IPS-20b (cell line): ENCODE measurements at regions not wholly inside any gene's neighbourhood (a gene's known extent, or its start where the extent isn't known, plus 50 kb on each side); places are given as distances from the start of the nearest gene placed in this dataset.

Experiments used
- H3K27ac ChIP-seq: one replicate; pipeline ENCODE4 v1.5.1; 2013; ENCODE audit warnings: low read length
- H3K27me3 ChIP-seq: 2 replicates; pipeline ENCODE4 v1.6.1; 2013; ENCODE audit warnings: mild to moderate bottlenecking, low read length, inconsistent platforms; ENCODE audit not compliant: insufficient read depth
- H3K36me3 ChIP-seq: 2 replicates; pipeline ENCODE4 v1.6.1; 2013; ENCODE audit warnings: low read depth, mild to moderate bottlenecking, inconsistent platforms, low read length, moderate library complexity; ENCODE audit not compliant: insufficient read depth
- H3K4me1 ChIP-seq: 2 replicates; pipeline ENCODE4 v1.6.1; 2013; ENCODE audit warnings: mild to moderate bottlenecking, control low read depth, inconsistent platforms, low read length, moderate library complexity; ENCODE audit not compliant: insufficient read depth
- H3K4me3 ChIP-seq: 2 replicates; pipeline ENCODE4 v1.5.1; 2013; ENCODE audit warnings: mild to moderate bottlenecking, low read length, inconsistent platforms
- H3K9ac ChIP-seq: 2 replicates; pipeline ENCODE4 v1.6.1; 2013; ENCODE audit warnings: low read depth, mild to moderate bottlenecking, inconsistent platforms, low read length, moderate library complexity
- H3K9me3 ChIP-seq: 2 replicates; pipeline ENCODE4 v1.6.1; 2013; ENCODE audit warnings: mild to moderate bottlenecking, low read depth, low read length, inconsistent platforms; ENCODE audit not compliant: insufficient read depth

DNA sequence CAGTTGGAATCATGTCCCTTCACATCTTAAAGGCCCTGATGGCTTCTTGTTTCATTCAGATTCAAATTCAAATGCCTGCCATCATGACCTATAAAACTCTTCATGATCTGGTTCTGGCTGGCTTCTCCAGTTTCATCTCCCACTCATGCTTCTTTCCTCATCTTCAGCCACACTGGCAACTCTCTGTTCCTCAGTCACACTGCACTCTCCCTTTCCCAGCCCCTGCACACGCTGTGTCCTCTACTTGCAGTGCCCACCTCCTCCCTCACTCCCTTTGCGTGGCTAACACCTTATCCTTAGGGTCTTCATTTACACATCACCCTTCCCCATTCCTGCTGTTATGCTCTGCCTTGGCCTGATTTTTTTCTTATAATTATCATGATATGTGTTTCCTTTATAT, 120.6 kb upstream of the LMO4 start:
- Histone ChIP-seq H3K27me3 (no peaks in the 10 kb centered on the region), H3K9ac (no peak overlapping the region), H3K27ac (no peak overlapping the region), H3K36me3 (no peaks in the 10 kb centered on the region), H3K4me3 (no peak overlapping the region), H3K4me1 (no peaks in the 10 kb centered on the region), H3K9me3 (no peaks in the 10 kb centered on the region)

DNA sequence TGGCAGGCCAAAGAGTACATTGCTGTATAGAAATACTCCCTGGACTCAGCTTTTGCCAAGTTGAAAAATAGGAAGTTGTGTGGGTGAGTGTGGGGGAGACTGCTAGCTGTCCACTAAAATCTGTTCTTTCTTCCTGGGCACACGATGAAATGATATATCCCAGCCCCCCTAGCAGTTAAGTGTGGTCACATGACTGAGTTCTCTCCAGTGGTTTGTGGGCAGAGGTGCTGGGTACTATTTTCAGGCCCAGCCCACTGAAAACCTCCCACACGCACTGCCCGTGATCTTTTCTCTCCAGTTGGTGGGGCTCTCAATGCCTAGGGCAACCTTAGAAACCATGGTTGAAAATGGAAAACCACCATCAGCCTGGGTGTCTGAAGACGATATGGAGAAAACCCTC, 119.7 kb upstream of the LMO4 start:
- H3K4me1 ChIP-seq = no peaks in the 10 kb centered on the region
- H3K9ac ChIP-seq = no peak overlapping the region
- H3K27ac ChIP-seq = no peak overlapping the region
- no peaks in the 10 kb centered on the region for H3K36me3 ChIP-seq
- H3K4me3 ChIP-seq = no peak overlapping the region
- no peaks in the 10 kb centered on the region for H3K9me3 ChIP-seq
- H3K27me3 ChIP-seq = no peaks in the 10 kb centered on the region

- H3K9ac ChIP-seq = no peak overlapping the region
- no peaks in the 10 kb centered on the region for H3K9me3 ChIP-seq
- no peaks in the 10 kb centered on the region for H3K4me1 ChIP-seq
- no peaks in the 10 kb centered on the region for H3K36me3 ChIP-seq
- no peak overlapping the region for H3K27ac ChIP-seq
- H3K4me3 ChIP-seq = no peak overlapping the region
- no peaks in the 10 kb centered on the region for H3K27me3 ChIP-seq
Observed at GRCh38 chr1:87210151-87210550, 118.5 kb upstream of the LMO4 start.

DNA sequence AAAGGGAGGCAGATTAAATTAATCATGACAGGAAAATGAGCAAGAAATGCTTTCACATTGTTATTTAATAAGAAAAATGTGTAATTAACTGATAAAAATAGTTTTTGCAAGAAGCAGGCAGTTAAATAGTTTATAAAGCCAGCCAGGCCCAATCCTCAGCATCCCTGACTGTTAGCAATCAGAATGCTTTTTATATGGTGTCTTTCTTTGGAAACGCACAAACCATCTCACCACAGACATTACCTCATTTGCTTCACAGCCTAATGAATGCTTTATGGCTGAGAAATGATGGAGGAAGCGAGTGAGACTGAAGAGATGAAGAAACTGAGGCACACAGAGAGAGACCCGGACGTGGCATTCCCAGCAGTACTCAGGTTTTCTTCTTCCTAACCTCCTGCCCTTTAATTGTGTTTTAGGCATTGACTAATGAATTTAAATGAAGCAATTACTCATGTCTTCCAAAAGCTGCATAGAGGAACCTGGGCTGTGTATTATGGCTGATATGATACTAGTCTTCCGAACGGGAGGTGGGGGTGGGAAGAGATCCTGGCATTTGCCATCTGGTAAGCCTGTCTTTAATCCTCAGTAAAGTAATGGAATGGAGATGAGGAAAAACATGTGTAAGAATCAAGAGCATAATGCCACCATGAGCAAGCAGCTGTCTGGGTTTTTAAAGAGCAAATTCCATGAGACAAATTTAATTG, 116.1 kb upstream of the LMO4 start:
- Histone ChIP-seq H3K9ac (no peak overlapping the region), H3K27ac (no peak overlapping the region), H3K36me3 (no peaks in the 10 kb centered on the region), H3K4me3 (no peak overlapping the region), H3K4me1 (no peaks in the 10 kb centered on the region), H3K27me3 (no peaks in the 10 kb centered on the region), H3K9me3 (peaks cover 2% of the 10 kb centered on the region; the same call in 1 of the 2 replicates)

- Histone ChIP-seq H3K27me3 (no peaks in the 10 kb centered on the region), H3K9ac (no peak overlapping the region), H3K4me3 (no peak overlapping the region), H3K36me3 (no peaks in the 10 kb centered on the region), H3K9me3 (peaks cover 2% of the 10 kb centered on the region; the same call in 1 of the 2 replicates), H3K4me1 (no peaks in the 10 kb centered on the region), H3K27ac (no peak overlapping the region)
Observed at GRCh38 chr1:87213135-87213515, 115.6 kb upstream of the LMO4 start.

DNA sequence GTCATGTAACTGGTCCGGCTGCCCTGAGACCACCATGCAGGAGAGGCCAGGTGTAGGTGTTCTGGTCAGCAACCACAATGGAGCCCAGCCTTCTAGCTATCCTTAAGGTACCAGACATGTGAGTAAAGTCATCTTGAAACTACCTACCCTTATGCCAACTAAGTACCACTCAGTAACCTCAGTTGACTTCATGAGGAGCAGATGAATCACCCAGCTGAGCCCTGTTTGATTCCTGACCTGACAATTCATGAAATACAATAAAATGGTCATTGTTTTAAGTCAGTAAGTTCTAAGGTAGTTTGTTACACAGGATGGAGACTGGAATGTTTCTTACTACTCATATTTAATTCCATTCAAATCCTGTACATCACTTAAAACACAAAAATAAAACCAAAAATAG, 113.1 kb upstream of the LMO4 start:
- no peaks in the 10 kb centered on the region for H3K36me3 ChIP-seq

GRCh38 chr1:87218618-87219017, 110.1 kb upstream of the LMO4 start:
- H3K36me3 ChIP-seq = no peaks in the 10 kb centered on the region

More for the DNA sequence above, 113.1 kb upstream of the LMO4 start:
- Histone ChIP-seq H3K27ac (no peak overlapping the region), H3K9ac (no peak overlapping the region), H3K4me1 (no peaks in the 10 kb centered on the region), H3K9me3 (peaks cover 2% of the 10 kb centered on the region; the same call in 1 of the 2 replicates), H3K27me3 (no peaks in the 10 kb centered on the region), H3K4me3 (no peak overlapping the region)

GRCh38 chr1:87219141-87219540, 109.5 kb upstream of the LMO4 start:
- peaks cover 2% of the 10 kb centered on the region; the same call in 1 of the 2 replicates for H3K9me3 ChIP-seq
- H3K4me3 ChIP-seq = no peak overlapping the region
- H3K4me1 ChIP-seq = no peaks in the 10 kb centered on the region
- no peaks in the 10 kb centered on the region for H3K36me3 ChIP-seq
- H3K27me3 ChIP-seq = no peaks in the 10 kb centered on the region
- no peak overlapping the region for H3K27ac ChIP-seq
- no peak overlapping the region for H3K9ac ChIP-seq

More at GRCh38 chr1:87218618-87219017, 110.1 kb upstream of the LMO4 start:
- Histone ChIP-seq H3K27ac (no peak overlapping the region), H3K9ac (no peak overlapping the region), H3K9me3 (peaks cover 2% of the 10 kb centered on the region; the same call in 1 of the 2 replicates), H3K4me3 (no peak overlapping the region), H3K4me1 (no peaks in the 10 kb centered on the region), H3K27me3 (no peaks in the 10 kb centered on the region)

GRCh38 chr1:87219626-87220025, 109.1 kb upstream of the LMO4 start:
- Histone ChIP-seq H3K9me3 (peaks cover 2% of the 10 kb centered on the region; the same call in 1 of the 2 replicates), H3K27ac (no peak overlapping the region), H3K36me3 (no peaks in the 10 kb centered on the region), H3K9ac (no peak overlapping the region), H3K4me1 (no peaks in the 10 kb centered on the region), H3K4me3 (no peak overlapping the region), H3K27me3 (no peaks in the 10 kb centered on the region)

- H3K4me3 ChIP-seq = no peak overlapping the region
- no peaks in the 10 kb centered on the region for H3K27me3 ChIP-seq
- H3K4me1 ChIP-seq = peaks cover 1% of the 10 kb centered on the region; the same call in 1 of the 2 replicates
- no peak overlapping the region for H3K27ac ChIP-seq
- peaks cover 2% of the 10 kb centered on the region; the same call in 1 of the 2 replicates for H3K9me3 ChIP-seq
- no peaks in the 10 kb centered on the region for H3K36me3 ChIP-seq
- no peak overlapping the region for H3K9ac ChIP-seq
Observed at GRCh38 chr1:87220993-87221392, 107.7 kb upstream of the LMO4 start.

- no peaks in the 10 kb centered on the region for H3K27me3 ChIP-seq
- H3K9me3 ChIP-seq = no peaks in the 10 kb centered on the region
- no peak overlapping the region for H3K4me3 ChIP-seq
- H3K36me3 ChIP-seq = no peaks in the 10 kb centered on the region
- H3K4me1 ChIP-seq = peaks cover 3% of the 10 kb centered on the region; the same call in 1 of the 2 replicates
- no peak overlapping the region for H3K27ac ChIP-seq
- H3K9ac ChIP-seq = no peak overlapping the region
Observed at GRCh38 chr1:87224201-87224600, 104.5 kb upstream of the LMO4 start.

DNA sequence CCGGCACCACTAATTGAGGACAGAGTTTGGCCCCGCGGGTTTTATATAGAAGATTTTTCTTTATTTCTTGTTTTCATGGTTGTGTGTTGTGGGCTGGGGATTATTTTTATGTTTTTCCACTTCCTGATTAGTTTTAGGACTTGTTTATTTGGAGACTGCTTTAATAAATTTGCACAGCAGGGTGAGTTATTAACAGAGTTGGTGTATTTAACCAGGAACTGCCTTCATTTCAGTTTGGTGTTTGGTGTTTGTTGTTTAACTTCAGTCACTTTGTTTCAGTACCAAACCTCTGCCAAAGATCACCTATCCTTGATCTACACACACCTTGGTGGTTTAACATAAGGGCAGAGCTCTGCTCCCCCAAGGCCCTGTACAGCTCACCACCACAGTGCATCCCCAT, 103.5 kb upstream of the LMO4 start:
- H3K9me3 ChIP-seq = no peaks in the 10 kb centered on the region
- peaks cover 3% of the 10 kb centered on the region; the same call in 1 of the 2 replicates for H3K4me1 ChIP-seq
- H3K27ac ChIP-seq = no peak overlapping the region
- no peaks in the 10 kb centered on the region for H3K36me3 ChIP-seq
- H3K4me3 ChIP-seq = no peak overlapping the region
- H3K27me3 ChIP-seq = no peaks in the 10 kb centered on the region
- no peak overlapping the region for H3K9ac ChIP-seq
